Right forelimb (tissue), 1 donor: ENCODE measurements at regions not wholly inside any gene's neighbourhood (a gene's known extent, or its start where the extent isn't known, plus 50 kb on each side); places are given as distances from the start of the nearest gene placed in this dataset.

Experiments used
- DNase-seq: peaks from one replicate; pipeline ENCODE4 v3.0.0-alpha.2; 2018

- DNase-seq = no peak
These were observed 55.1 kb downstream of the PJA1 start for GRCh38 chrX:69110116-69110530.

- no peak for DNase-seq
These were observed 55.5 kb downstream of the PJA1 start for GRCh38 chrX:69109706-69110105.

GRCh38 chrX:69109036-69109663, 56.1 kb downstream of the PJA1 start:
- no peak for DNase-seq

- no peak for DNase-seq
These were observed 57.4 kb downstream of the PJA1 start for GRCh38 chrX:69107747-69108401.

- DNase-seq = peak; percentile 50
These were observed 58.0 kb downstream of the PJA1 start for GRCh38 chrX:69107231-69107739.

- DNase-seq = no peak
These were observed 60.4 kb downstream of the PJA1 start for GRCh38 chrX:69104756-69105434.

- no peak for DNase-seq
These were observed 61.7 kb downstream of the PJA1 start for GRCh38 chrX:69103539-69103938.

- DNase-seq = no peak
These were observed 62.5 kb downstream of the PJA1 start for GRCh38 chrX:69102612-69103194.

- no peak for DNase-seq
These were observed 63.5 kb downstream of the PJA1 start for GRCh38 chrX:69101683-69102251.

- no peak for DNase-seq
These were observed 64.8 kb downstream of the PJA1 start for GRCh38 chrX:69100478-69100877.

- DNase-seq = no peak
These were observed 67.6 kb downstream of the PJA1 start for GRCh38 chrX:69097451-69098236.

- DNase-seq = no peak
These were observed 68.3 kb downstream of the PJA1 start for GRCh38 chrX:69096963-69097362.

- DNase-seq = no peak
These were observed 70.1 kb downstream of the PJA1 start for GRCh38 chrX:69094977-69095669.

GRCh38 chrX:69093960-69094871, 71.0 kb downstream of the PJA1 start:
- no peak for DNase-seq

GRCh38 chrX:69090022-69090421, 75.2 kb downstream of the PJA1 start:
- no peak for DNase-seq

GRCh38 chrX:69089203-69089602, 76.0 kb downstream of the PJA1 start:
- DNase-seq = no peak

- peak; percentile 65 for DNase-seq
These were observed 76.9 kb downstream of the PJA1 start for GRCh38 chrX:69088171-69088938.

- DNase-seq = no peak
These were observed 79.4 kb downstream of the PJA1 start for GRCh38 chrX:69085826-69086225.

GRCh38 chrX:69085151-69085550, 80.1 kb downstream of the PJA1 start:
- no peak for DNase-seq

GRCh38 chrX:69083801-69084200, 81.5 kb downstream of the PJA1 start:
- no peak for DNase-seq
